Kidney epithelial cell (primary cell): ENCODE measurements at regions not wholly inside any gene's neighbourhood (a gene's known extent, or its start where the extent isn't known, plus 50 kb on each side); places are given as distances from the start of the nearest gene placed in this dataset.
A peak's percentile ranks its signal among the peaks of the same experiment; 100 is the strongest.

Experiments used
- DNase-seq: peaks from one replicate; pipeline ENCODE4 v3.0.0-alpha.2; 2010; ENCODE audit warnings: low read depth
- H3K27me3 ChIP-seq: 2 replicates; pipeline ENCODE4 v1.6.0; 2011; ENCODE audit warnings: low read length; ENCODE audit not compliant: control insufficient read depth, insufficient read depth
- H3K36me3 ChIP-seq: 2 replicates; pipeline ENCODE4 v1.5.1; 2011; ENCODE audit warnings: low read length; ENCODE audit not compliant: control insufficient read depth, insufficient read depth
- H3K4me3 ChIP-seq: 2 replicates; pipeline ENCODE4 v1.5.1; 2011; ENCODE audit warnings: low read depth, mild to moderate bottlenecking, control low read depth, low read length
- CTCF ChIP-seq: IDR thresholded peaks from 2 replicates; pipeline ENCODE4 v1.5.1; 2011; ENCODE audit warnings: mild to moderate bottlenecking, moderate library complexity, low read length, control low read depth, inconsistent platforms; ENCODE audit not compliant: insufficient read depth, poor library complexity, severe bottlenecking

- no peak overlapping the region for H3K4me3 ChIP-seq
- H3K36me3 ChIP-seq = no peaks in the 10 kb centered on the region
- H3K27me3 ChIP-seq = no peaks in the 10 kb centered on the region
- no peak for TF ChIP-seq CTCF
- no peak for DNase-seq
Observed at GRCh38 chr3:152120601-152121269, 148.0 kb upstream of the MBNL1 start.

GRCh38 chr3:152121270-152121636 lies 147.5 kb upstream of the MBNL1 start:
- Histone ChIP-seq H3K4me3 (no peak overlapping the region), H3K27me3 (no peaks in the 10 kb centered on the region), H3K36me3 (no peaks in the 10 kb centered on the region)
- TF ChIP-seq CTCF = no peak
- peak; percentile 7 for DNase-seq

- no peak for DNase-seq
- H3K36me3 ChIP-seq = no peaks in the 10 kb centered on the region
- H3K27me3 ChIP-seq = no peaks in the 10 kb centered on the region
- no peak for TF ChIP-seq CTCF
- H3K4me3 ChIP-seq = no peak overlapping the region
Observed at GRCh38 chr3:152122851-152123250, 145.9 kb upstream of the MBNL1 start.

- TF ChIP-seq CTCF = no peak
- Histone ChIP-seq H3K27me3 (no peaks in the 10 kb centered on the region), H3K4me3 (no peak overlapping the region), H3K36me3 (no peaks in the 10 kb centered on the region)
- no peak for DNase-seq
Observed at GRCh38 chr3:152123457-152123856, 145.3 kb upstream of the MBNL1 start.

- no peak overlapping the region for H3K4me3 ChIP-seq
- TF ChIP-seq CTCF = no peak
- no peaks in the 10 kb centered on the region for H3K27me3 ChIP-seq
- no peak for DNase-seq
- no peaks in the 10 kb centered on the region for H3K36me3 ChIP-seq
Observed at GRCh38 chr3:152126260-152126659, 142.5 kb upstream of the MBNL1 start.

GRCh38 chr3:152127058-152127457 lies 141.7 kb upstream of the MBNL1 start:
- no peak for TF ChIP-seq CTCF
- no peak for DNase-seq
- Histone ChIP-seq H3K27me3 (no peaks in the 10 kb centered on the region), H3K4me3 (no peak overlapping the region), H3K36me3 (no peaks in the 10 kb centered on the region)
